ENCODE measurements at regions not wholly inside any gene's neighbourhood (a gene's known extent, or its start where the extent isn't known, plus 50 kb on each side); places are given as distances from the start of the nearest gene placed in this dataset.
A peak's percentile ranks its signal among the peaks of the same experiment; 100 is the strongest.

GRCh38 chr7:94054130-94054529 is 50.0 kb upstream of the BET1 start:
- peaks cover 7% of the 10 kb centered on the region for H3K36me3 Mint-ChIP-seq
- no peak overlapping the region for H3K4me3 Mint-ChIP-seq
- DNase-seq (ENCODE audit: low spot score) (no peak), ATAC-seq (no peak)
- H3K4me1 Mint-ChIP-seq (ENCODE audit: low read depth in 2 of 2), result no peaks in the 10 kb centered on the region
- H3K27me3 Mint-ChIP-seq, result peaks cover 26 to 30% of the 10 kb centered on the region in 2 donors
- peaks cover 3% of the 10 kb centered on the region for H3K9me3 Mint-ChIP-seq
- H3K27ac Mint-ChIP-seq, result no peak overlapping the region

- H3K4me3 Mint-ChIP-seq, result no peak overlapping the region
- H3K27me3 Mint-ChIP-seq, result peaks cover 22 to 25% of the 10 kb centered on the region in 2 donors
- H3K27ac Mint-ChIP-seq, result no peak overlapping the region
- ATAC-seq, result no peak
- peaks cover 0 to 4% of the 10 kb centered on the region in 2 donors for H3K4me1 Mint-ChIP-seq (ENCODE audit: low read depth in 2 of 2)
- peaks cover 3% of the 10 kb centered on the region for H3K9me3 Mint-ChIP-seq
- H3K36me3 Mint-ChIP-seq, result peaks cover 7% of the 10 kb centered on the region
- no peak for DNase-seq (ENCODE audit: low spot score)
Observed at GRCh38 chr7:94055963-94056362, 51.8 kb upstream of the BET1 start.

GRCh38 chr7:94056796-94057207 is 52.6 kb upstream of the BET1 start:
- no peak for DNase-seq (ENCODE audit: low spot score)
- peak; percentile 44 to 50 for ATAC-seq
- peaks cover 3% of the 10 kb centered on the region for H3K9me3 Mint-ChIP-seq
- peaks cover 7% of the 10 kb centered on the region for H3K36me3 Mint-ChIP-seq
- no peak overlapping the region for H3K27ac Mint-ChIP-seq
- peaks cover 0 to 4% of the 10 kb centered on the region in 2 donors for H3K4me1 Mint-ChIP-seq (ENCODE audit: low read depth in 2 of 2)
- peaks cover 24 to 32% of the 10 kb centered on the region in 2 donors for H3K27me3 Mint-ChIP-seq
- no peak overlapping the region for H3K4me3 Mint-ChIP-seq

- no peak overlapping the region for H3K27ac Mint-ChIP-seq
- peaks cover 6 to 8% of the 10 kb centered on the region in 2 donors for H3K4me1 Mint-ChIP-seq (ENCODE audit: low read depth in 2 of 2)
Observed at GRCh38 chr7:94057955-94058354, 53.8 kb upstream of the BET1 start.

GRCh38 chr7:94059746-94060145 is 55.6 kb upstream of the BET1 start:
- ATAC-seq (peak in 1 of 2 donors; percentile 57), DNase-seq (ENCODE audit: low spot score) (no peak)
- Mint-ChIP-seq H3K4me1 (ENCODE audit: low read depth in 2 of 2) (peaks cover 14 to 15% of the 10 kb centered on the region in 2 donors), H3K9me3 (peaks cover 3% of the 10 kb centered on the region), H3K27me3 (peaks cover 28 to 43% of the 10 kb centered on the region in 2 donors), H3K4me3 (no peak overlapping the region), H3K27ac (no peak overlapping the region), H3K36me3 (peaks cover 7% of the 10 kb centered on the region)

More at GRCh38 chr7:94057955-94058354, 53.8 kb upstream of the BET1 start:
- peaks cover 7% of the 10 kb centered on the region for H3K36me3 Mint-ChIP-seq
- DNase-seq (ENCODE audit: low spot score), result no peak
- H3K9me3 Mint-ChIP-seq, result peaks cover 3% of the 10 kb centered on the region
- H3K4me3 Mint-ChIP-seq, result no peak overlapping the region
- no peak for ATAC-seq
- peaks cover 30 to 42% of the 10 kb centered on the region in 2 donors for H3K27me3 Mint-ChIP-seq

- peaks cover 32 to 46% of the 10 kb centered on the region in 2 donors for H3K27me3 Mint-ChIP-seq
- DNase-seq (ENCODE audit: low spot score), result no peak
Observed at GRCh38 chr7:94060752-94061151, 56.6 kb upstream of the BET1 start.

GRCh38 chr7:94061326-94061725 is 57.2 kb upstream of the BET1 start:
- Mint-ChIP-seq H3K27ac (no peak overlapping the region), H3K36me3 (no peaks in the 10 kb centered on the region), H3K27me3 (peaks cover 32 to 43% of the 10 kb centered on the region in 2 donors), H3K4me3 (no peak overlapping the region), H3K4me1 (ENCODE audit: low read depth in 2 of 2) (peaks cover 23 to 25% of the 10 kb centered on the region in 2 donors), H3K9me3 (no peaks in the 10 kb centered on the region)
- DNase-seq (ENCODE audit: low spot score) (no peak), ATAC-seq (no peak)

More at GRCh38 chr7:94060752-94061151, 56.6 kb upstream of the BET1 start:
- H3K9me3 Mint-ChIP-seq, result peaks cover 3% of the 10 kb centered on the region
- no peak overlapping the region for H3K27ac Mint-ChIP-seq
- H3K4me1 Mint-ChIP-seq (ENCODE audit: low read depth in 2 of 2), result peaks cover 23 to 24% of the 10 kb centered on the region in 2 donors
- H3K36me3 Mint-ChIP-seq, result peaks cover 5% of the 10 kb centered on the region
- no peak overlapping the region for H3K4me3 Mint-ChIP-seq
- peak in 1 of 2 donors; percentile 60 for ATAC-seq

- Mint-ChIP-seq H3K4me3 (peak overlapping the region; percentile 13), H3K4me1 (ENCODE audit: low read depth in 2 of 2) (peaks cover 23 to 25% of the 10 kb centered on the region in 2 donors), H3K36me3 (no peaks in the 10 kb centered on the region), H3K27me3 (peaks cover 32 to 46% of the 10 kb centered on the region in 2 donors), H3K27ac (peak overlapping the region in 1 of 2 donors; percentile 2), H3K9me3 (no peaks in the 10 kb centered on the region)
- no peak for DNase-seq (ENCODE audit: low spot score)
- ATAC-seq, result no peak
Observed at GRCh38 chr7:94062372-94062771, 58.2 kb upstream of the BET1 start.

- H3K4me1 Mint-ChIP-seq (ENCODE audit: low read depth in 2 of 2), result peaks cover 23 to 25% of the 10 kb centered on the region in 2 donors
- H3K9me3 Mint-ChIP-seq, result no peaks in the 10 kb centered on the region
- ATAC-seq (no peak), DNase-seq (ENCODE audit: low spot score) (no peak)
- no peak overlapping the region for H3K27ac Mint-ChIP-seq
- peaks cover 38 to 54% of the 10 kb centered on the region in 2 donors for H3K27me3 Mint-ChIP-seq
- peak overlapping the region; percentile 4 for H3K4me3 Mint-ChIP-seq
- no peaks in the 10 kb centered on the region for H3K36me3 Mint-ChIP-seq
Observed at GRCh38 chr7:94064541-94065191, 60.5 kb upstream of the BET1 start.

GRCh38 chr7:94067047-94067446 is 62.9 kb upstream of the BET1 start:
- H3K4me3 Mint-ChIP-seq, result no peak overlapping the region
- no peaks in the 10 kb centered on the region for H3K9me3 Mint-ChIP-seq
- peaks cover 20 to 23% of the 10 kb centered on the region in 2 donors for H3K4me1 Mint-ChIP-seq (ENCODE audit: low read depth in 2 of 2)
- H3K27me3 Mint-ChIP-seq, result peaks cover 39 to 63% of the 10 kb centered on the region in 2 donors
- DNase-seq (ENCODE audit: low spot score) (no peak), ATAC-seq (no peak)
- no peak overlapping the region for H3K27ac Mint-ChIP-seq
- H3K36me3 Mint-ChIP-seq, result no peaks in the 10 kb centered on the region

- no peak for ATAC-seq
- Mint-ChIP-seq H3K27me3 (peaks cover 36 to 61% of the 10 kb centered on the region in 2 donors), H3K27ac (no peak overlapping the region)
Observed at GRCh38 chr7:94067506-94067905, 63.4 kb upstream of the BET1 start.

GRCh38 chr7:94069162-94069739 is 65.1 kb upstream of the BET1 start:
- H3K9me3 Mint-ChIP-seq, result no peaks in the 10 kb centered on the region
- no peak overlapping the region for H3K27ac Mint-ChIP-seq
- H3K4me1 Mint-ChIP-seq (ENCODE audit: low read depth in 2 of 2), result peaks cover 13 to 14% of the 10 kb centered on the region in 2 donors
- H3K36me3 Mint-ChIP-seq, result no peaks in the 10 kb centered on the region
- no peak overlapping the region for H3K4me3 Mint-ChIP-seq
- DNase-seq (ENCODE audit: low spot score) (no peak), ATAC-seq (peak; percentile 45 to 46)
- peaks cover 34 to 59% of the 10 kb centered on the region in 2 donors for H3K27me3 Mint-ChIP-seq

More at GRCh38 chr7:94067506-94067905, 63.4 kb upstream of the BET1 start:
- H3K4me1 Mint-ChIP-seq (ENCODE audit: low read depth in 2 of 2), result peaks cover 17 to 19% of the 10 kb centered on the region in 2 donors
- no peak overlapping the region for H3K4me3 Mint-ChIP-seq
- DNase-seq (ENCODE audit: low spot score), result no peak
- no peaks in the 10 kb centered on the region for H3K9me3 Mint-ChIP-seq
- no peaks in the 10 kb centered on the region for H3K36me3 Mint-ChIP-seq

GRCh38 chr7:94080551-94080950 is 76.4 kb upstream of the BET1 start:
- no peaks in the 10 kb centered on the region for H3K9me3 Mint-ChIP-seq
- ATAC-seq (no peak), DNase-seq (ENCODE audit: low spot score) (no peak)
- H3K27ac Mint-ChIP-seq, result no peak overlapping the region
- no peak overlapping the region for H3K4me3 Mint-ChIP-seq
- peaks cover 38 to 39% of the 10 kb centered on the region in 2 donors for H3K27me3 Mint-ChIP-seq
- H3K36me3 Mint-ChIP-seq, result no peaks in the 10 kb centered on the region
- H3K4me1 Mint-ChIP-seq (ENCODE audit: low read depth in 2 of 2), result no peaks in the 10 kb centered on the region

- Mint-ChIP-seq H3K4me1 (ENCODE audit: low read depth in 2 of 2) (no peaks in the 10 kb centered on the region), H3K9me3 (no peaks in the 10 kb centered on the region), H3K4me3 (no peak overlapping the region), H3K27me3 (peaks cover 41 to 45% of the 10 kb centered on the region in 2 donors), H3K36me3 (no peaks in the 10 kb centered on the region), H3K27ac (no peak overlapping the region)
- ATAC-seq, result no peak
- DNase-seq (ENCODE audit: low spot score), result no peak
Observed at GRCh38 chr7:94082126-94082525, 78.0 kb upstream of the BET1 start.

Data from natural killer cell treated with Interleukin-12 subunit alpha and Interleukin-12 subunit beta and Interleukin-15 and Interleukin-18, amount 100 ng/mL, for 72 hours (primary cell).